Lung (tissue), 11 donors: ENCODE measurements at regions not wholly inside any gene's neighbourhood (a gene's known extent, or its start where the extent isn't known, plus 50 kb on each side); places are given as distances from the start of the nearest gene placed in this dataset.

Experiments
- ATAC-seq: fragments of 200-7000 bp; cut with Tn5 transposase; one replicate; pipeline ENCODE4 v1.9.1; 2020; ENCODE audit warnings: moderate number of reproducible peaks; ENCODE audit not compliant: insufficient read depth, low FRiP score
- DNase-seq, 3 donors: peaks; one replicate each; pipeline ENCODE4 v3.0.0-alpha.2; 2013 to 2017
- H3K27ac ChIP-seq, 2 donors: one replicate each; pipeline ENCODE4 v1.5.1; 2013; ENCODE audit warnings: mild to moderate bottlenecking in 2 of 2, moderate library complexity in 2 of 2, control low read depth in 1 of 2, inconsistent platforms in 1 of 2, low read depth in 1 of 2, low read length in 1 of 2
- H3K27me3 ChIP-seq, 3 donors: one replicate each; pipeline ENCODE4 v1.5.1; 2013; ENCODE audit warnings: low read length in 2 of 3; ENCODE audit not compliant: control insufficient read depth in 3 of 3, insufficient read depth in 3 of 3
- H3K36me3 ChIP-seq, 4 donors: one replicate each; pipeline ENCODE4 v1.5.1; 2013; ENCODE audit warnings: low read length in 4 of 4, mild to moderate bottlenecking in 1 of 4, moderate library complexity in 1 of 4; ENCODE audit not compliant: control insufficient read depth in 4 of 4, insufficient read depth in 4 of 4
- H3K4me1 ChIP-seq, 5 donors: one replicate each; pipeline ENCODE4 v1.5.1; 2013; ENCODE audit warnings: low read length in 5 of 5, mild to moderate bottlenecking in 2 of 5, moderate library complexity in 1 of 5; ENCODE audit not compliant: control insufficient read depth in 5 of 5, insufficient read depth in 5 of 5
- H3K4me3 ChIP-seq: one replicate; pipeline ENCODE4 v1.5.1; 2013; ENCODE audit warnings: mild to moderate bottlenecking, control low read depth, moderate library complexity
- H3K9ac ChIP-seq, 2 donors: one replicate each; pipeline ENCODE4 v1.5.1; 2013; ENCODE audit warnings: low read length in 2 of 2, control low read depth in 1 of 2; ENCODE audit not compliant: insufficient read depth in 1 of 2
- H3K9me3 ChIP-seq, 4 donors: one replicate each; pipeline ENCODE4 v1.5.1; 2013; ENCODE audit warnings: low read length in 3 of 4, mild to moderate bottlenecking in 1 of 4, moderate library complexity in 1 of 4; ENCODE audit not compliant: control insufficient read depth in 4 of 4, insufficient read depth in 3 of 4
- CTCF ChIP-seq: IDR thresholded peaks from 2 replicates; pipeline ENCODE4 v1.5.1; 2012; ENCODE audit warnings: mild to moderate bottlenecking; ENCODE audit errors: control extremely low read depth, extremely low read depth
- WGBS, 2 donors: extraction: QIAGEN DNeasy Blood & Tissue Kit; methylation state at CpG; one replicate each; pipeline ENCODE4 v1.1.7; 2013; 5-methylcytosine and 5-hydroxymethylcytosine counted together
- donor health status: control.
- donor health status: control.
- donor health status: Bipolar disorder and iron deficiency.
- donor health status: healthy.
- donor health status: DM: yes; HTN: yes; CAD: no.

GRCh38 chr10:30118590-30118989 lies 59.2 kb upstream of the JCAD start:
- no peak for DNase-seq
- WGBS, 2 donors, result 83 to 86% methylated on average over 3 of the region's 3 CpGs
- no peaks in the 10 kb centered on the region for H3K27me3 ChIP-seq
- H3K4me1 ChIP-seq, result peaks cover 0 to 14% (median 0%) of the 10 kb centered on the region in 5 donors
- no peaks in the 10 kb centered on the region for H3K36me3 ChIP-seq
- no peak for ATAC-seq
- no peaks in the 10 kb centered on the region for H3K9me3 ChIP-seq
- H3K9ac ChIP-seq, result no peak overlapping the region
- no peak overlapping the region for H3K27ac ChIP-seq
- no peak overlapping the region for H3K4me3 ChIP-seq
- no peak for TF ChIP-seq CTCF

DNA sequence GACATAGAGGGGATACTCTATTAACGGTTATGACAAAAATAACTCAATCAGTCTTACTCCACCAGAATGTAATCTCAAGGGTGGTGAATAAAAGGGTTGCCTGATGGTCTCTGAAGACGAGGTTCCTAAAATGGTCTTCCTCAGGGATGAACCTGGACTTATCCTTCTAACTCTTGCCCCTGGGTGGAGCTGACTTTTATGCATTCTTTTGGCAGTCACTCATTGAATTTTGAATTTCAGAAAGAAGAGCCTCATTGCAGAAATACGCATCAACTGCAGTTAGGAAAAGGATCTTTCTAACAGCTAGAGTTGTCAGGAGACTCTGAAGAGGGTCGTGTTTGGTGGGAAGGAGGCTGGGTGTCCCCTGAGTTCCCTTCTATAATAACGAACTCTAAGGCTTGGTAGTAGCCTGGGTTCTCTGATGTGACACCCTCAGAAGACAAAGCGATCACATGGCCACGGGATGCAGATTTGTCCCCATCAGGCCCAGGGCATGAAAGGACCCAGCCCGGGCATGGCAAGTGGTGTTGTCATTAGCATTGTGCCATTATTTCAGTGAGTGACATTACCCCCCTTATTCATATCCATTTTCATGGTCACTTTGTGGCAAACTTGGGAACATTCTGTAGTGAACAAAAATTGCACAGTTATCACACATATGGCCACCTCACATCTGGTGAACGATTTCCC lies 58.6 kb upstream of the JCAD start:
- DNase-seq (no peak), ATAC-seq (no peak)
- H3K9me3 ChIP-seq, result no peaks in the 10 kb centered on the region
- H3K27me3 ChIP-seq, result no peaks in the 10 kb centered on the region
- H3K4me1 ChIP-seq, result peaks cover 0 to 14% (median 0%) of the 10 kb centered on the region in 5 donors
- WGBS, 2 donors, result 88% methylated on average over 9 of the region's 9 CpGs
- no peak overlapping the region for H3K27ac ChIP-seq
- H3K9ac ChIP-seq, result no peak overlapping the region
- H3K36me3 ChIP-seq, result no peaks in the 10 kb centered on the region
- no peak for TF ChIP-seq CTCF
- no peak overlapping the region for H3K4me3 ChIP-seq

GRCh38 chr10:30116041-30116491 lies 56.7 kb upstream of the JCAD start:
- WGBS, 2 donors, result 76 to 88% methylated on average over 7 of the region's 7 CpGs
- no peak for TF ChIP-seq CTCF
- Histone ChIP-seq H3K36me3 (no peaks in the 10 kb centered on the region), H3K4me1 (peaks cover 0 to 14% (median 0%) of the 10 kb centered on the region in 5 donors), H3K9ac (no peak overlapping the region), H3K4me3 (no peak overlapping the region), H3K27ac (no peak overlapping the region), H3K27me3 (no peaks in the 10 kb centered on the region), H3K9me3 (no peaks in the 10 kb centered on the region)
- no peak for ATAC-seq
- no peak for DNase-seq

DNA sequence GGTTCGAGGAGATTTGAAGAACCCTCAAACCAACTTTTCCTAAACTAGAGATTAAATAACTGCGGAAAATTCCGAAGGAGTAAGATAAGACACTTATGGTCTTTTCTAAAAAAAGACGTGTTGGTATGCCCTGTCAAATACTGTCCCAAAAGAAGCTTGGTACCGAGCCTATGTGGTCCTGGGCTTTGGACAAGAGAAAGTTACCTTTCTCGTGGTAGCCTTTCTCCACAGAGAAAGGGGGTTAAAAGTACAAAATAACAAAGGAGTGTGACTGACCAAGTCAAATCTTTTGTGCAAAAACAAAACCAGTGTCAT lies 56.2 kb upstream of the JCAD start:
- H3K27me3 ChIP-seq, result no peaks in the 10 kb centered on the region
- H3K4me3 ChIP-seq, result no peak overlapping the region
- DNase-seq (peak in 2 of 3 donors; percentile 51 to 81), ATAC-seq (no peak)
- no peak overlapping the region for H3K27ac ChIP-seq
- H3K9ac ChIP-seq, result no peak overlapping the region
- WGBS, 2 donors, result 48 to 70% methylated on average over 6 of the region's 6 CpGs
- no peak for TF ChIP-seq CTCF
- no peaks in the 10 kb centered on the region for H3K36me3 ChIP-seq
- no peaks in the 10 kb centered on the region for H3K9me3 ChIP-seq
- H3K4me1 ChIP-seq, result peaks cover 0 to 14% (median 0%) of the 10 kb centered on the region in 5 donors
